ENCODE measurements at regions not wholly inside any gene's neighbourhood (a gene's known extent, or its start where the extent isn't known, plus 50 kb on each side); places are given as distances from the start of the nearest gene placed in this dataset.

DNA sequence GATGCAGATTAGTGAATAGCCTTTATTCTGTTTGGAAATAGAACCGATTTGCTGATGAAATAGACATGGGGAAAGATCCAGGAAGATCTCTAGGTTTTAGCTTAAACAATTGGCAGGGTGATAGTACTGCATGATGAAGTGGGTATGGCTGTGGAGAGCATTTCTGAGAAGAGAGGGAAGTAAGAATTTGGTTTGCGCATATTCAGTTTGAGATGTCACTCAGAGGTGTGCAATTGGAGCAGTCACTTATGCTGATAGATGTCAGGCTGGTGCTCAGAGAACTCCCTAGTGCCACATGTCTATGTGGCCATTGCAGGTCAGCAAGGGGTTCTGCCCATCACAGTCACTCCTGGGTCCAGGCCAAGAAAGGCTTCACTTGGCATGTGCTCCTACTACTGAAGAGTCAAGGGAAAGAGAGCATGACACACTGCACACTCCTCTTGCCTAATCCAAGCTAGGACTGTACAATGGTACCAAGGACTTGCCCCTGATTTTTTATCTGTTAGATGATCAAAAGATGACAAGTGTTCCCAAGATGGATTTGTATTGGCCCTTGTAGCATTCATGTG lies 57.2 kb upstream of the ST8SIA2 start:
- Histone ChIP-seq H3F3A (ENCODE audit: insufficient read depth, low read depth) (no peaks in the 10 kb centered on the region), H2AFZ (no peak overlapping the region), H3K36me3 (ENCODE audit: low read depth) (no peaks in the 10 kb centered on the region), H3K4me1 (replicated peaks; ENCODE audit: insufficient read depth) (no peaks in the 10 kb centered on the region), H3K4me2 (no peak overlapping the region), H3K27me3 (ENCODE audit: insufficient read depth, low read depth) (peaks cover 13% of the 10 kb centered on the region), H3K27ac (no peak overlapping the region), H3K79me2 (ENCODE audit: low read depth) (no peaks in the 10 kb centered on the region), H3K4me3 (no peak overlapping the region), H3K9me3 (ENCODE audit: insufficient read depth, low read depth) (no peaks in the 10 kb centered on the region), H3K9me2 (ENCODE audit: insufficient read depth) (no peaks in the 10 kb centered on the region), H4K20me1 (ENCODE audit: insufficient read depth) (no peaks in the 10 kb centered on the region)
- POLR2A ChIA-PET (ENCODE audit: unreplicated experiment) = no interaction called here
- TF ChIP-seq CTCF (conservative IDR thresholded peaks at IDR 0.05) (no peak), EZH2 (IDR thresholded peaks at IDR 0.05; ENCODE audit: low read depth) (no peak)
- DNase-seq = no peak
- CTCF ChIA-PET = no interaction called here
- intact Hi-C loops (cut with micrococcal nuclease; ENCODE audit: unreplicated experiment) = no loop called here
- BruUV-seq (replicated peaks) = no TSS peak

DNA sequence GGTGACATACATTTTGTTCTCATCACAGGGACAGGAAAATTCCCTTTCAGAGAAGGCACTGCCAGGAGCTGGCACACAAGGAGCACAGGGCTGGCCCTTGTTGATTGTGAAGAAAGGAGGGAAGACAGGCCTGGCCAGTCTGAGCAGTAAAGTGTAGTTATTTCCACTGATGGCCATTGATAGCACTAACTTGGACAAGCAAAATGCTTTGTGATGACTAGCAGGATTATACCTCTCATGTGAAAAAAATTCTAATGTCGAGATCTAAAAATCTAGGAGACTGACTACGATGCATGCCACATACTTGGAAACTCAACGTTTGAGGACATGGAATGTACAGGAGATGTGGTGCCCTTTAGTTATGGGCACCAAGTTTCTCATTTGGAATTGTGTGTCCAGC lies 54.3 kb upstream of the ST8SIA2 start:
- Histone ChIP-seq H3K4me1 (replicated peaks; ENCODE audit: insufficient read depth) (no peaks in the 10 kb centered on the region), H2AFZ (no peak overlapping the region), H3K9me2 (ENCODE audit: insufficient read depth) (no peaks in the 10 kb centered on the region), H3K79me2 (ENCODE audit: low read depth) (no peaks in the 10 kb centered on the region), H4K20me1 (ENCODE audit: insufficient read depth) (no peaks in the 10 kb centered on the region), H3F3A (ENCODE audit: insufficient read depth, low read depth) (no peaks in the 10 kb centered on the region), H3K27me3 (ENCODE audit: insufficient read depth, low read depth) (peaks cover 42% of the 10 kb centered on the region), H3K4me2 (no peak overlapping the region), H3K36me3 (ENCODE audit: low read depth) (no peaks in the 10 kb centered on the region), H3K4me3 (no peak overlapping the region), H3K27ac (no peak overlapping the region), H3K9me3 (ENCODE audit: insufficient read depth, low read depth) (no peaks in the 10 kb centered on the region)
- no TSS peak for BruUV-seq (replicated peaks)
- ChIA-PET POLR2A (ENCODE audit: unreplicated experiment) (no interaction called here), CTCF (no interaction called here)
- DNase-seq = no peak
- intact Hi-C loops (cut with micrococcal nuclease; ENCODE audit: unreplicated experiment) = no loop called here
- TF ChIP-seq EZH2 (IDR thresholded peaks at IDR 0.05; ENCODE audit: low read depth) (no peak), CTCF (conservative IDR thresholded peaks at IDR 0.05) (no peak)

Data from PC-9 (cell line).